Stimulated activated CD8-positive, alpha-beta memory T cell treated with anti-CD3 and anti-CD28 coated beads, Interleukin-7, amount 100 ng/mL, for 48 hours (primary cell): ENCODE measurements at regions not wholly inside any gene's neighbourhood (a gene's known extent, or its start where the extent isn't known, plus 50 kb on each side); places are given as distances from the start of the nearest gene placed in this dataset.

Experiments
- DNase-seq, 2 donors: peaks; one replicate each; pipeline ENCODE4 v3.0.0-alpha.2; 2020; ENCODE audit warnings: low read depth in 1 of 2; ENCODE audit errors: extremely low read depth in 1 of 2

DNA sequence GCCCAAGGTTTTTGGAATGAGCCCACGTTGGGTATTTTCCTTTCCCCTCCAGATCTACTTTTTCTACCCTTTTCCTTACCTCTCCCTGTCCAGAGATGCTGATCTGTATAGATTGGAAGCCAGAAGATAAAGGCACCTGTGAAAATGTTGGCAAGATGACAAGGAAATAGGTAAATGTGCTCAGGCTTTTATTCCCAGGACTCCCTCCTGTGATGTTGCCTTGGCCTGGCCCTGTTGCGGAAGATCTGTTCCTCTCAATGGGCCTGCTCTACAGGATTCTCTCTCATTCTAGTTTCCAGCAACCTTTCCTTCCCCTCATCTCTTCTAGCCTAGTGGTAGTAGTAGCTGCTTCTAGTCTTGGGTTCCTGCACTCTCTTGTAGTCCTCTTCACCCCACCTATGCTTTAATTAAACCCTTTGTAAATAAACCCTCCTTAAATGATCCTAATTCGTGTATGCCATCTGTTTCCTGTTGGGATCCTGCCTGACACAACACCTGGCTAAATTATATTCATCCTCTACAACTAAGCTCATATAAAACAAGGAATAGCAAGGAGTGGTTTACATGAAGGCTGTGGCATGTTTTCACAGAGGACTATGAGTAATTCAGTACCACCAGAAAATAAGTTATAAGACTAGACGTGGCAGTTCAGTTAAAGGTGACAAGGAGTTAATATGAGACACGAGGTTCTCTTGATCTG, 95.7 kb upstream of the MAOA start:
- no peak for DNase-seq

GRCh38 chrX:43562372-43562771, 93.7 kb upstream of the MAOA start:
- no peak for DNase-seq

DNA sequence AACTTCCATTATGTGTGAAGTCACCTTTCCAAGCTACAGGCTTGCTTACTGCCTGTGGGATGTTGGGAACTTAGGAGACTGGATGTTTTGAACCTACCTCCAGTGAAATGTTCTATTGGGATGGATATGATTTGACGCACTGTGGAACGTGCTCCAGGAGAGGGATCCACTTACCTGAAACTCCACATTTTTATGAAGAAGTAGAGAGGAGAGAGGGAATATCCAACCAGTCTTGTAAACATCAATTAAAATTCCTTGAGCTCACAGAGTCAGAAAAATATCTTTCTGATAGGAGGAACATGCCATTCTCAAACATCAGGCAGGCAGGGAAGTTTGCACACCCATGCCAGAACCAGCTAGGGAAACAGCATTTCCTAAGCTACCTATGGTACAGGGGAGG, 91.1 kb upstream of the MAOA start:
- DNase-seq: no peak

DNA sequence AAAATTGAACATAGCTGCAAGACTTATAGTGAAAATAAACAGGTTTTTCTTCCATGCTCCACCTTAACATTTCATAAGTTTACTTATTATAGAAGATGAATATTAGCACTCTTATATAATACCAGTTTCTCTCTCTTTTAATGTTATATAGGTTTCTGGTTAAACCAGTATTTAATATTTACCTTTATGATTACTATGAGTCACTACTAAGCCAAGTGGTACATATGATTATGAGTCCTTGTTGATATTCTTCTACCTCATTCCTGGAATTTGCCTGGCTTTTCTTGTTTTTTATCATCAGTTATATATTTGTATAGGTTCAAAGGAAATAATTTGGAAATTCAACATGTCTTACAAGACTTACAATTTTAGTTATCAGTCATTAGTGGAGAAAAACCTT, 89.9 kb upstream of the MAOA start:
- no peak for DNase-seq

- no peak for DNase-seq
These were observed 82.6 kb upstream of the MAOA start for GRCh38 chrX:43573441-43574015.

GRCh38 chrX:43580621-43581020, 75.5 kb upstream of the MAOA start:
- no peak for DNase-seq

DNA sequence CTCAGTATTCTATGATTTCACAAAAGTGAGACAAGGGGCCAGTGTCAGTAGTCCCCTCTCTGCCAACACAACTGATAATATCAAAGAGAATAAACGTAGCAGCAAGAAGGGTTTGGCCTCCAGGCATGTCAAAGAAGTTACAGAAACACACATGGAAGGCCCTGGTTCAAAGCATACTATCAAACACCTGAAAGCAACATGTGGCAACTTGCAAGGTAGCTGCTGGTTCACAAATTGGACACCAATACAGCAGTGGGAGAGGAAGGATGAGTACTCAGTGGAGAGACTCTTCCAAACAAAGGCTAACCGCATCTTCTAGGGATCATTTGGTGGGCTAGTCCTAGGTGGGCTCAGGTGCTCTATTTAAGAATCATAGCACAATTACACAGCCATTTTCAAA, 74.9 kb upstream of the MAOA start:
- no peak for DNase-seq

DNA sequence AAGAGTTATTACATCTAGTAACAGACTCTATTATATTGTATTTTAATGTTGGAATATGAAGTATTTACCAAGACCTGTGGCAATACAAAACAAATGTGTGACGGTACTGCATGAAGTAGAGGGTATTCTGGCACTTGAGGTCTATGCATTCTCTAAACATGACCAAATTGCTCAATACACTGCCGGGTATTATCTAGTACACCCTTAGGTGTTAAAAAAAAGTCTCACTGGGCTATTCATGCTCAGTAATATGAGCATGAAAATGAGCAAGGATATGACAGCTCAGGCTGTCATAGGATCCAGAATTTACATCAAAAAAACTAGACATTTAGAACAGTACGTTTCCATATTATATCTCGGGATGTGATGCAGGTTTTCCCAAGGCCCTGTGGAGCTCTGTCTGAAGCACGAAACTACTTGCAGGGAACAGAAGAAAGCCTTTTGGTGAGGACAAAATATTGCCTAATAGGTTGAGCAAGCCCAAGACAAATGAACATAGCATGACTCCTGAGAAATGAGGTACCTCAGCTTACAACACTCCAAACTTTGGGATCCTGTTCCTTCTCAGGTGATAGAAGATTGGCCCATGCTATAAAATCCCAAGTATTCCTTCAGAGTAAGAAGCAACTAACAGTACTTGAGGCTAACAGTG, 74.1 kb upstream of the MAOA start:
- no peak for DNase-seq

DNA sequence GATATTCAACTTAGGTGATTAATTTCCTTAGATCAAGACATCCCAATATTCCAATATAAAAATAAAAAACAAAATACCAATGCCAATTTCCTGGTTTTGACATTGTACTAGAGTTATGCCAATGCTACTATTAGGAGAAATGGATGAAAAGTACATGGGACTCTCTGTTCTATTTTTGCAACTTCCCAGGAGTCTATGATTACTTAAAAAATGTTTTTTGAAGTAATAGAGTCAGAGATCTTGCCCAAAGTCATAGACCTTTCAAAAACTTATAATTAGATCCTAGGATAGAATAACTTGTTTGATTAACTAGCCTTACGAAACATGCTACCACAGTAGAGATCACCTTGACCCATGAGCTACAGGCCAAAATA, 73.6 kb upstream of the MAOA start:
- no peak for DNase-seq

- no peak for DNase-seq
These were observed 70.2 kb upstream of the MAOA start for GRCh38 chrX:43585922-43586321.

- DNase-seq: no peak
These were observed 69.3 kb upstream of the MAOA start for GRCh38 chrX:43586830-43587229.

GRCh38 chrX:43589735-43590134, 66.4 kb upstream of the MAOA start:
- DNase-seq: no peak

DNA sequence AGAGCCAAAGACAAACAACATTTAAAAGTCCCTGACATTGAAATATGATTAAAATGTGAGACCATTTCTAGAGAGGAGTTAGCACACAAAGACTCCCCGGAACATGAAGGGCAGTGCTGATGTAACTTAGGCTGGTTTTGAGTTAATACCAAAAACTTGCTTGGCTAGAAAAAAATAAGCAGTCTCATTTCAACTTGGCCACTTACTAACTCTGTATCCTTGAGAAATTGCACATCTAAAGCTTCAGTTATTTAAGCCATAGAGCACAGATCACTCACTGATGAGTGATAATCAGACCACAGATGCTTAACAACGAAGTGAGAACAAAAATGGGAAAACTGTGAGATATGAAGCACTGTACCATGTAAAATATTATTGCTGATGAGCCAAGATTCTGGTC, 65.9 kb upstream of the MAOA start:
- DNase-seq: no peak

GRCh38 chrX:43592597-43592996, 63.5 kb upstream of the MAOA start:
- DNase-seq: no peak

GRCh38 chrX:43595931-43596330, 60.2 kb upstream of the MAOA start:
- DNase-seq: no peak

DNA sequence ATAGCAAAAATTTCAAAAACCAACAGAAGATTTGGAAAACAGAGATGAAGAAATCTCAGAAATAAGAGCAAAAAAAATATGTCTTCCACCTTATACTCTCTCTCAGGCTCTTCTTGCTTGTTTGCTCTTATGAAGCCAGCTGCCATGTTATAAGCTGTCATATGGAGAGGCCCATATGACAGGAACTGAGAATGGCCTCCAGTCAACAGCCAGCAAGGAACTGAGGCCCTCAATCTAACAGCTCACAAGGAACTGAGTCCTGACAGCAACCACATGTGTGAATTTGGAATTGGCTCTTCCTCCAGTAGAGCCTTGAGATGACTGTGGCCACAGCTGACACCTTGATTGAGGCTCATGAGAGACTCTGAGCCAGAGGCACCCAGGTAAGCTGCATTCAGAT, 51.3 kb upstream of the MAOA start:
- no peak for DNase-seq

DNA sequence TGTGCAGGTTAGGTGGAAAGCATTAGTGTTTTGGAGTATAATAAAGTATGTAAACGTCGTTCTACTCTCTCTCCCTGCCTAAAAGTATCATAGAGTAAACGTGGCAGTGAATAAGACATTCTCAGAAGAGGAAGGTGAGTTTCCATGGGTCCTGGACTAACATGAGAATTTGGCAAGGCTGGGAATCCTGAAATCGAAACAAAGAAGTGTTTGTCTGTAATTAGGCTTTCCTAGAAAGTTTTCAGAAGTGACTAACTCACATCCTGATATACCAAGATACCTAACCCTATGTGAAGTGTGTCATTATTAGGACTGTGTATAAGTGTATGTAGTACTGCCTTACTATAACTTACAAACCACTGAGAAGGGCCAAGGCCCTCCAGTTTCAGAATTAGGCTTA, 50.7 kb upstream of the MAOA start:
- DNase-seq: no peak
